SK-N-SH treated with all-trans-retinoic acid at 6 μM for 48 hours (cell line): ENCODE measurements at regions not wholly inside any gene's neighbourhood (a gene's known extent, or its start where the extent isn't known, plus 50 kb on each side); places are given as distances from the start of the nearest gene placed in this dataset.
A peak's percentile ranks its signal among the peaks of the same experiment; 100 is the strongest.

Experiments used
- ATAC-seq: fragments of 200-7000 bp; cut with Tn5 transposase; 3 replicates; pipeline ENCODE4 v1.9.1; 2020; ENCODE audit warnings: mild to moderate bottlenecking, moderate library complexity
- BACH2 ChIP-seq: fragments of 250-450 bp; sonication (Bioruptor Pico); IDR thresholded peaks from 2 replicates; pipeline ENCODE4 v1.9.0; 2021; ENCODE audit warnings: mild to moderate bottlenecking, borderline replicate concordance
- ESRRG ChIP-seq: fragments of 250-450 bp; sonication (Bioruptor Pico); IDR thresholded peaks from 2 replicates; pipeline ENCODE4 v1.6.1; 2021; ENCODE audit warnings: mild to moderate bottlenecking
- GLIS3 ChIP-seq: fragments of 250-450 bp; sonication (Bioruptor Pico); IDR thresholded peaks from 2 replicates; pipeline ENCODE4 v1.5.0; 2020; ENCODE audit warnings: mild to moderate bottlenecking, moderate library complexity
- ISL1 ChIP-seq: fragments of 250-450 bp; sonication (Bioruptor Pico); IDR thresholded peaks from 2 replicates; pipeline ENCODE4 v2.1.2; 2022; ENCODE audit warnings: mild to moderate bottlenecking, moderate library complexity
- OSR1 ChIP-seq: fragments of 250-450 bp; sonication (Bioruptor Pico); IDR thresholded peaks from 2 replicates; pipeline ENCODE4 v1.8.0; 2022; ENCODE audit warnings: moderate library complexity, mild to moderate bottlenecking, inconsistent platforms
- RARB ChIP-seq: fragments of 250-450 bp; sonication (Bioruptor Pico); IDR thresholded peaks from 2 replicates; pipeline ENCODE4 v1.8.0; 2021; ENCODE audit warnings: mild to moderate bottlenecking, moderate library complexity
- SNAI2 ChIP-seq: fragments of 250-450 bp; sonication (Bioruptor Pico); IDR thresholded peaks from 2 replicates; pipeline ENCODE4 v1.5.0; 2020; ENCODE audit warnings: mild to moderate bottlenecking, moderate library complexity
- TCF4 ChIP-seq: fragments of 250-450 bp; sonication (Bioruptor Pico); IDR thresholded peaks from 2 replicates; pipeline ENCODE4 v1.8.0; 2021; ENCODE audit warnings: mild to moderate bottlenecking, moderate library complexity, borderline replicate concordance
- TOX ChIP-seq: fragments of 250-450 bp; sonication (Bioruptor Pico); IDR thresholded peaks from 2 replicates; pipeline ENCODE4 v1.8.0; 2021; ENCODE audit warnings: mild to moderate bottlenecking, moderate library complexity, borderline replicate concordance
- ZC3H10 ChIP-seq: fragments of 250-450 bp; sonication (Bioruptor Pico); IDR thresholded peaks from 2 replicates; pipeline ENCODE4 v1.5.1; 2021; ENCODE audit warnings: mild to moderate bottlenecking, moderate library complexity
- ZFP3 ChIP-seq: fragments of 250-450 bp; sonication (Bioruptor Pico); IDR thresholded peaks from 2 replicates; pipeline ENCODE4 v1.5.0; 2020; ENCODE audit warnings: mild to moderate bottlenecking, moderate library complexity
- ZFP30 ChIP-seq: fragments of 450-650 bp; formaldehyde crosslinking; IDR thresholded peaks from 2 replicates; pipeline ENCODE4 v1.5.0; 2022; ENCODE audit warnings: mild to moderate bottlenecking, moderate library complexity
- ZNF70 ChIP-seq: fragments of 450-650 bp; formaldehyde crosslinking; IDR thresholded peaks from 2 replicates; pipeline ENCODE4 v1.5.0; 2020; ENCODE audit warnings: mild to moderate bottlenecking, moderate library complexity
- TF ChIP-seq, protein P1 (sequence below): fragments of 250-450 bp; sonication (Bioruptor Pico); IDR thresholded peaks from 2 replicates; pipeline ENCODE4 v1.5.1; 2021; ENCODE audit warnings: mild to moderate bottlenecking, moderate library complexity
- TF ChIP-seq, protein P2 (sequence below): fragments of 250-450 bp; sonication (Bioruptor Pico); IDR thresholded peaks from 2 replicates; pipeline ENCODE4 v1.5.0; 2020; ENCODE audit warnings: mild to moderate bottlenecking, moderate library complexity
- TF ChIP-seq, protein P3 (sequence below): fragments of 250-450 bp; sonication (Bioruptor Pico); IDR thresholded peaks from 2 replicates; pipeline ENCODE4 v1.8.0; 2020; ENCODE audit warnings: mild to moderate bottlenecking, moderate library complexity, borderline replicate concordance
- TF ChIP-seq, protein P4 (sequence below): fragments of 250-450 bp; sonication (Bioruptor Pico); IDR thresholded peaks from 2 replicates; pipeline ENCODE4 v1.5.1; 2020; ENCODE audit warnings: low read depth, mild to moderate bottlenecking, moderate library complexity
- TF ChIP-seq, protein P5 (sequence below): fragments of 250-450 bp; sonication (Bioruptor Pico); IDR thresholded peaks from 2 replicates; pipeline ENCODE4 v1.8.0; 2021; ENCODE audit warnings: low read depth, mild to moderate bottlenecking, moderate library complexity, borderline replicate concordance

DNA sequence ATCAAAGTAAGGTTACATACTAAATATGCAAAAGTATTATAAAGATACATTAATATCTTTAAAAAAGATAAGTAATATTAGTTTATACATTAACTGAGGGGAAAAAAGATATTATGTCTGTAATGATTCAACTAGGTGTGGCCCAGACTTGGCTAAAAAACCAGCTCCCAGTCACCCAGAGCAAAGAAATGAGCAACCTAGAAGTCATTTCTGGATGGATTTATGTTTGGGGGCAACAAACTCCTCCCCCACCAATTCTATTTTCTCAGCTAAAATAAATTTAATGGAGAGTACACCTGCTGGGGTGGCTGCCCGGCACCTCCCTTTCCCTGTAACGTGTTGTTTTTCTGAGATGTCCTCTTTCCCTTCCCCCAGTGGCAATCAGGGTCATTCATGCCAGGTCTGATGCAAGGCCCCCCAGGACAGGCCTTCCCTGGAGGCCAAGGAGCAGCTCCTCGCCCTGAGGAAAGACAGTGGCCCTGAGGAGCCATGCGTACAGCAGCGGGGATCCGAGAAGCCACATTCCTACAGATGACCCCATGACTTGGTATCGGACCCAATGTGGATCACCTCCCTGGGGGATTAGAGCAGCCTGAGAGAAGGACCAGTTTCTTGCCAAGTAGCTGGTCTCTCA, 78.6 kb upstream of the DOCK9 start:
- ATAC-seq = no peak

DNA sequence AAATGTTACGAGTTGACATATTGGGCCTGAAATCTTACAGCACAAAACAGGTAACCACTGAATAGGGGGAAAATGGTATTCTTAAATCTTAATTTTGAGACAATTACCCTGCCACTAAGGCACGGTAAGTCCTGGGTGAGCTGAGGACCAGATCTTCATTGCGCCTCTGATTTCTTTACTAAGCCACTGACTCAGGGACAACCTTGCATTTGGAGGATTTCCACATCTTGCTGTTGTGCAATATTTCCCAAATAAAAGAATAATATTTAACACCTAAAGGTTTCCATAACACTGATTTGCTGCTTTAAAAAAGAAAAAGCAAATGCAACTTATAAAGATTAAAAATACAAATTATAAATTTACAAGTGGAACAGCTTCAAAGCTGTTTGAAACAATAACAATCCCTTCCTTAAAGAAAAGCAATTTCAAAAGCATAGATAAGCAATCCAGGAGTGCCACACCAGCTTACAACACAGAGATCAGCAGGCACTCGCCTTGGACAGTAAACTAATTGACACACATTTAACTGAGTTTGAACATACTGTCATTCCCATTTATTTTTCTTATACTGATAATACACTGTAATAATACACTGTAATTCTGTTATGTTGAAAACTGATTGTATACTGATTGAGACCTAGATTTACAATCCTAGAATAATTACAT, 79.6 kb upstream of the DOCK9 start:
- TF ChIP-seq OSR1 (no peak), ISL1 (CRISPR knock-in tag) (peak; percentile 21; the same call in 1 of the 2 replicates)
- TF ChIP-seq, all 23 proteins: peak for 1
- ATAC-seq = no peak

More for the DNA sequence above, 78.6 kb upstream of the DOCK9 start:
- no peak for TF ChIP-seq TOX (CRISPR knock-in tag)
- TF ChIP-seq, protein P1, sequence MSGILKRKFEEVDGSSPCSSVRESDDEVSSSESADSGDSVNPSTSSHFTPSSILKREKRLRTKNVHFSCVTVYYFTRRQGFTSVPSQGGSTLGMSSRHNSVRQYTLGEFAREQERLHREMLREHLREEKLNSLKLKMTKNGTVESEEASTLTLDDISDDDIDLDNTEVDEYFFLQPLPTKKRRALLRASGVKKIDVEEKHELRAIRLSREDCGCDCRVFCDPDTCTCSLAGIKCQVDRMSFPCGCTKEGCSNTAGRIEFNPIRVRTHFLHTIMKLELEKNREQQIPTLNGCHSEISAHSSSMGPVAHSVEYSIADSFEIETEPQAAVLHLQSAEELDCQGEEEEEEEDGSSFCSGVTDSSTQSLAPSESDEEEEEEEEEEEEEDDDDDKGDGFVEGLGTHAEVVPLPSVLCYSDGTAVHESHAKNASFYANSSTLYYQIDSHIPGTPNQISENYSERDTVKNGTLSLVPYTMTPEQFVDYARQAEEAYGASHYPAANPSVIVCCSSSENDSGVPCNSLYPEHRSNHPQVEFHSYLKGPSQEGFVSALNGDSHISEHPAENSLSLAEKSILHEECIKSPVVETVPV (CRISPR knock-in tag) = no peak
- TF ChIP-seq ZNF70 (CRISPR knock-in tag) = no peak
- no peak for TF ChIP-seq ZC3H10 (CRISPR knock-in tag)
- TF ChIP-seq, protein P2, sequence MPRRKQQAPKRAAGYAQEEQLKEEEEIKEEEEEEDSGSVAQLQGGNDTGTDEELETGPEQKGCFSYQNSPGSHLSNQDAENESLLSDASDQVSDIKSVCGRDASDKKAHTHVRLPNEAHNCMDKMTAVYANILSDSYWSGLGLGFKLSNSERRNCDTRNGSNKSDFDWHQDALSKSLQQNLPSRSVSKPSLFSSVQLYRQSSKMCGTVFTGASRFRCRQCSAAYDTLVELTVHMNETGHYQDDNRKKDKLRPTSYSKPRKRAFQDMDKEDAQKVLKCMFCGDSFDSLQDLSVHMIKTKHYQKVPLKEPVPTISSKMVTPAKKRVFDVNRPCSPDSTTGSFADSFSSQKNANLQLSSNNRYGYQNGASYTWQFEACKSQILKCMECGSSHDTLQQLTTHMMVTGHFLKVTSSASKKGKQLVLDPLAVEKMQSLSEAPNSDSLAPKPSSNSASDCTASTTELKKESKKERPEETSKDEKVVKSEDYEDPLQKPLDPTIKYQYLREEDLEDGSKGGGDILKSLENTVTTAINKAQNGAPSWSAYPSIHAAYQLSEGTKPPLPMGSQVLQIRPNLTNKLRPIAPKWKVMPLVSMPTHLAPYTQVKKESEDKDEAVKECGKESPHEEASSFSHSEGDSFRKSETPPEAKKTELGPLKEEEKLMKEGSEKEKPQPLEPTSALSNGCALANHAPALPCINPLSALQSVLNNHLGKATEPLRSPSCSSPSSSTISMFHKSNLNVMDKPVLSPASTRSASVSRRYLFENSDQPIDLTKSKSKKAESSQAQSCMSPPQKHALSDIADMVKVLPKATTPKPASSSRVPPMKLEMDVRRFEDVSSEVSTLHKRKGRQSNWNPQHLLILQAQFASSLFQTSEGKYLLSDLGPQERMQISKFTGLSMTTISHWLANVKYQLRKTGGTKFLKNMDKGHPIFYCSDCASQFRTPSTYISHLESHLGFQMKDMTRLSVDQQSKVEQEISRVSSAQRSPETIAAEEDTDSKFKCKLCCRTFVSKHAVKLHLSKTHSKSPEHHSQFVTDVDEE (CRISPR knock-in tag) = no peak
- no peak for TF ChIP-seq ZFP30 (CRISPR knock-in tag)
- TF ChIP-seq GLIS3 (CRISPR knock-in tag) = no peak
- TF ChIP-seq ESRRG = no peak
- TF ChIP-seq RARB (CRISPR knock-in tag) = no peak
- TF ChIP-seq ISL1 (CRISPR knock-in tag) = no peak
- TF ChIP-seq, protein P3, sequence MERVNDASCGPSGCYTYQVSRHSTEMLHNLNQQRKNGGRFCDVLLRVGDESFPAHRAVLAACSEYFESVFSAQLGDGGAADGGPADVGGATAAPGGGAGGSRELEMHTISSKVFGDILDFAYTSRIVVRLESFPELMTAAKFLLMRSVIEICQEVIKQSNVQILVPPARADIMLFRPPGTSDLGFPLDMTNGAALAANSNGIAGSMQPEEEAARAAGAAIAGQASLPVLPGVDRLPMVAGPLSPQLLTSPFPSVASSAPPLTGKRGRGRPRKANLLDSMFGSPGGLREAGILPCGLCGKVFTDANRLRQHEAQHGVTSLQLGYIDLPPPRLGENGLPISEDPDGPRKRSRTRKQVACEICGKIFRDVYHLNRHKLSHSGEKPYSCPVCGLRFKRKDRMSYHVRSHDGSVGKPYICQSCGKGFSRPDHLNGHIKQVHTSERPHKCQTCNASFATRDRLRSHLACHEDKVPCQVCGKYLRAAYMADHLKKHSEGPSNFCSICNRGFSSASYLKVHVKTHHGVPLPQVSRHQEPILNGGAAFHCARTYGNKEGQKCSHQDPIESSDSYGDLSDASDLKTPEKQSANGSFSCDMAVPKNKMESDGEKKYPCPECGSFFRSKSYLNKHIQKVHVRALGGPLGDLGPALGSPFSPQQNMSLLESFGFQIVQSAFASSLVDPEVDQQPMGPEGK (CRISPR knock-in tag) = no peak
- no peak for TF ChIP-seq ZFP3 (CRISPR knock-in tag)

DNA sequence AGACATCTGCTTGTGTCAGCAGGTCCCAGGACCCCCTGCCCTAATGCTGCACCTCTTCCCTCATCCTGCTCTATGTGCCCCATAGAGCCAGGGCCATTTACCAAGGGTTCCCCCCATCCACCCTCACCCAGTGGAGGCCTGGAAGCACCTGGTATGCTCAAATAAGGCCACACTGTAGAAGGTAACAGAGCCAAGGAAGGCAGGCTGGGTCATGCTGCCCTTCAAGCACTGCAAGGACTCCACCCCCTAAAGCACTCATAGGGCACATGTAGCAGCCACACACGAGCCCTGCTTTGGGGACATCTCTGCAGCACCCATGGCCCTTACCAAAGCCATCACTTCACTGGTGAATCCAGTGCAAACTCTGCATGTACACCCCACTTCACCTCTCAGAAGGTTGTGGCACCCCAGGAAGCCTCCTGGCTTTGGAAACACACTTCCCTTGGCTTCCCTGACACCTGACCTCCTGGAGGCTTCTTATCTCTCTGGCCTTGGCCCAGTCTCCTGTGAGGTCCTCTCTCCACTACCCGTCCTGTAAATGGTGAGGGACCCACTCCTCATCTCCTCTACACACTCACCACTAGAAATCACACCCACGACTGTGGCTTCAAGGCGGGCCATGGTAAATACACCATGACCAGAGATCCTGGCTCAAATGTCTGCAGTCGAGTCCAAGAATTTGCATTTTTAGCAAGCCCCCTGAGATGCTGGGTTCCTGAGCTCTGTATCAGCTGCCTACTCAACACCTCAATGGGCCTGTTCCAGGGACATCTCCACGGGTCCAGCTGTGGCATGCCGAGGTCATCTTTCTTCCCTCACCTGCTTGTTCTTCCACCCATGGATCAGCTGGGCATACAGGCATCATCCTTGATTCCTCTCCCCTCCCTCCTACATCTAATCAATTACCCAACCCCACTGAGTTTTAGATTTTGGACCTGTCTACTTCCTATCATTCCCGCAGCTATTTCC, 80.9 kb upstream of the DOCK9 start:
- no peak for ATAC-seq
- TF ChIP-seq ESRRG = no peak
- TF ChIP-seq, protein P4, sequence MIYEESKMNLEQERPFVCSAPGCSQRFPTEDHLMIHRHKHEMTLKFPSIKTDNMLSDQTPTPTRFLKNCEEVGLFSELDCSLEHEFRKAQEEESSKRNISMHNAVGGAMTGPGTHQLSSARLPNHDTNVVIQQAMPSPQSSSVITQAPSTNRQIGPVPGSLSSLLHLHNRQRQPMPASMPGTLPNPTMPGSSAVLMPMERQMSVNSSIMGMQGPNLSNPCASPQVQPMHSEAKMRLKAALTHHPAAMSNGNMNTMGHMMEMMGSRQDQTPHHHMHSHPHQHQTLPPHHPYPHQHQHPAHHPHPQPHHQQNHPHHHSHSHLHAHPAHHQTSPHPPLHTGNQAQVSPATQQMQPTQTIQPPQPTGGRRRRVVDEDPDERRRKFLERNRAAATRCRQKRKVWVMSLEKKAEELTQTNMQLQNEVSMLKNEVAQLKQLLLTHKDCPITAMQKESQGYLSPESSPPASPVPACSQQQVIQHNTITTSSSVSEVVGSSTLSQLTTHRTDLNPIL (CRISPR knock-in tag) = no peak
- TF ChIP-seq TCF4 (CRISPR knock-in tag) = no peak
- TF ChIP-seq BACH2 (CRISPR knock-in tag) = no peak
- TF ChIP-seq, protein P5, sequence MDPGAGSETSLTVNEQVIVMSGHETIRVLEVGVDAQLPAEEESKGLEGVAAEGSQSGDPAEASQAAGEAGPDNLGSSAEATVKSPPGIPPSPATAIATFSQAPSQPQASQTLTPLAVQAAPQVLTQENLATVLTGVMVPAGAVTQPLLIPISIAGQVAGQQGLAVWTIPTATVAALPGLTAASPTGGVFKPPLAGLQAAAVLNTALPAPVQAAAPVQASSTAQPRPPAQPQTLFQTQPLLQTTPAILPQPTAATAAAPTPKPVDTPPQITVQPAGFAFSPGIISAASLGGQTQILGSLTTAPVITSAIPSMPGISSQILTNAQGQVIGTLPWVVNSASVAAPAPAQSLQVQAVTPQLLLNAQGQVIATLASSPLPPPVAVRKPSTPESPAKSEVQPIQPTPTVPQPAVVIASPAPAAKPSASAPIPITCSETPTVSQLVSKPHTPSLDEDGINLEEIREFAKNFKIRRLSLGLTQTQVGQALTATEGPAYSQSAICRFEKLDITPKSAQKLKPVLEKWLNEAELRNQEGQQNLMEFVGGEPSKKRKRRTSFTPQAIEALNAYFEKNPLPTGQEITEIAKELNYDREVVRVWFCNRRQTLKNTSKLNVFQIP (CRISPR knock-in tag) = no peak
- no peak for TF ChIP-seq SNAI2 (CRISPR knock-in tag)
- no peak for TF ChIP-seq ISL1 (CRISPR knock-in tag)
- TF ChIP-seq, protein P3 (CRISPR knock-in tag) = no peak
- TF ChIP-seq, protein P2 (CRISPR knock-in tag) = no peak
- TF ChIP-seq ZFP30 (CRISPR knock-in tag) = no peak
- no peak for TF ChIP-seq TOX (CRISPR knock-in tag)
